NT2/D1 (cell line): ENCODE measurements at regions not wholly inside any gene's neighbourhood (a gene's known extent, or its start where the extent isn't known, plus 50 kb on each side); places are given as distances from the start of the nearest gene placed in this dataset.

Source experiments
- DNase-seq: peaks from one replicate; pipeline ENCODE4 v3.0.0-alpha.2; 2011; ENCODE audit warnings: low read depth, low spot score
- H3K27me3 ChIP-seq: 2 replicates; pipeline ENCODE4 v1.6.0; 2011; ENCODE audit warnings: mild to moderate bottlenecking; ENCODE audit not compliant: insufficient read length, insufficient read depth
- H3K36me3 ChIP-seq: 2 replicates; pipeline ENCODE4 v1.6.1; 2011; ENCODE audit warnings: mild to moderate bottlenecking, low read length, mixed read lengths; ENCODE audit not compliant: insufficient read depth, insufficient read length
- H3K4me1 ChIP-seq: 2 replicates; pipeline ENCODE4 v1.5.1; 2011; ENCODE audit not compliant: insufficient read depth, insufficient read length
- H3K4me3 ChIP-seq: 2 replicates; pipeline ENCODE4 v1.5.1; 2011; ENCODE audit warnings: low read depth; ENCODE audit not compliant: insufficient read length
- H3K9ac ChIP-seq: 2 replicates; pipeline ENCODE4 v1.6.0; 2011; ENCODE audit warnings: low read depth; ENCODE audit not compliant: insufficient read length
- H3K9me3 ChIP-seq: 2 replicates; pipeline ENCODE4 v1.5.1; 2011; ENCODE audit warnings: mild to moderate bottlenecking, low read length; ENCODE audit not compliant: insufficient read depth
- SUZ12 ChIP-seq: IDR thresholded peaks from 2 replicates; pipeline ENCODE4 v1.6.1; 2011; ENCODE audit not compliant: insufficient read length, insufficient read depth; ENCODE audit errors: extremely low read depth
- YY1 ChIP-seq: IDR thresholded peaks from 2 replicates; pipeline ENCODE4 v1.6.1; 2011; ENCODE audit not compliant: insufficient read length, insufficient read depth
- ZNF274 ChIP-seq: IDR thresholded peaks from 2 replicates; pipeline ENCODE4 v1.6.1; 2011; ENCODE audit warnings: mild to moderate bottlenecking, low read depth, low read length

- no peak overlapping the region for H3K9ac ChIP-seq
- H3K4me3 ChIP-seq, result no peak overlapping the region
- H3K4me1 ChIP-seq, result no peaks in the 10 kb centered on the region
- H3K36me3 ChIP-seq, result no peaks in the 10 kb centered on the region
- no peaks in the 10 kb centered on the region for H3K27me3 ChIP-seq
- no peaks in the 10 kb centered on the region for H3K9me3 ChIP-seq
- TF ChIP-seq YY1 (no peak), ZNF274 (no peak), SUZ12 (no peak)
- no peak for DNase-seq
Measured at GRCh38 chr3:46132565-46132964, 75.5 kb downstream of the CCR1 start.

GRCh38 chr3:46131884-46132450, 76.1 kb downstream of the CCR1 start:
- Histone ChIP-seq H3K9ac (no peak overlapping the region), H3K9me3 (no peaks in the 10 kb centered on the region), H3K4me3 (no peak overlapping the region), H3K27me3 (no peaks in the 10 kb centered on the region), H3K4me1 (no peaks in the 10 kb centered on the region), H3K36me3 (no peaks in the 10 kb centered on the region)
- no peak for DNase-seq
- no peak for TF ChIP-seq ZNF274
- TF ChIP-seq YY1, result no peak
- no peak for TF ChIP-seq SUZ12

DNA sequence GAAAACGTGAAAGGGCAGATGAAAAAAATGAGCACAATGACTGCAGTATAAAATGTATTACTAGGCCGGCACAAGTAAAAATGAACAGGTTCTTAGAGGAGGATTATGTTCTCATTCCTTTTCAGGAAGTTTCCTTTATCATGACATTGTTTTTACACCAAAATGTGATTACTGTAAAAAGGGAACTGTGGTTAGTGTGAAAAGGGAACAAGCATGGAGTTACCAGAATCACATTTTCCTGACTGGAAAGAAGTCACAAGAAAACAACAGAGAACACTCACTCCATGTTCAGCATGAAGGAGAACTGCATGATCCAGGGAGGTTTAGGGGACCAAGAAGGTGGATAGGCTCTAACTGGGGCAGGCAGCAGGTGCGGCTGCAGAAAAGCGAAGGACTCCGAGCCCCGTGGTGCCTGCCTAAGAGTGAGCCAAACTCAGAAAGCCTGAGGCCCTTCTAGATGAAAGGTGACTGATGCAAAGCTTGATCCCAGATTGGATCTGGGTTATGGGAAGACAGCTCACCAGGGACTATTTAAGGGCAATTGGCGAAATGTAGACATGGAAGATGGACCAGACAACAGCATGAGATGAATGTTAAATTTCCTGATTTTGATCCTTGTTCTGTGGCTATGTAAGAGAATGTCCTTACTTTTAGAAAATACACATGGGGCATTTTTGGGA, 77.3 kb downstream of the CCR1 start:
- no peaks in the 10 kb centered on the region for H3K27me3 ChIP-seq
- no peaks in the 10 kb centered on the region for H3K9me3 ChIP-seq
- no peak for TF ChIP-seq ZNF274
- TF ChIP-seq SUZ12, result no peak
- no peak for TF ChIP-seq YY1
- H3K36me3 ChIP-seq, result no peaks in the 10 kb centered on the region
- H3K9ac ChIP-seq, result no peak overlapping the region
- no peaks in the 10 kb centered on the region for H3K4me1 ChIP-seq
- no peak overlapping the region for H3K4me3 ChIP-seq
- no peak for DNase-seq

DNA sequence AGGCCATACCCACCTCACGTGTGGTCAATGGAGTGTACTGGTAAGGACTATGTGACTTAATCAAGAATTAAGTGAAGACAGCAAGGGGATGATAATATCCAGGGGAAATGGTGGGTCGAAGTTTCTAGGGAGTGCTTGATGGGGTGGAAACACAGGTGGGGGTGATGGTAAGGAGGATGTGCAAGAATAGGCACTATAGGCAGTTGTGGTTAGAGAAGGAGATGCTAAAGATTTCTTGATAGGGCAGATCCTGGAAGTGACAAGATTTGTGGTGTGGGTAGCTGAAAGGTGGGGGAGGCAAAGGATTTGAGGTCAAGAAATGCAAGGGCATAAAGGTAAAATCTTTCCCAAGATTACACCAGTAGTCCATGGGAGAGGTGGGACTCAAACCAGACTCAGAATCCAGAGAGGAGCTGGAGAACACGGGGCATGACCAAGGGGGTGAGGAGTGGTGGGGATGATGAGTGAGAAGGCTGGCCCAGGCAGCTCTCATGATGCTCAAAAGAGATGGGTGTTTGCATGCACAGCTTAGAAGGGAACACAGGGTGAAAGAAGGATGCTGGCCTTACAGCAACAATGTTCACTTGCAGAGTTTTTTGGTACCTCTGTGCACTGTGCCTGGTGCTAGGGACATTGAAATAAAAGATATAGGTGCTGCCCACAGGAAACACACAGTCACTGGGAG, 78.4 kb downstream of the CCR1 start:
- Histone ChIP-seq H3K4me1 (no peaks in the 10 kb centered on the region), H3K27me3 (no peaks in the 10 kb centered on the region), H3K4me3 (no peak overlapping the region), H3K36me3 (no peaks in the 10 kb centered on the region), H3K9me3 (no peaks in the 10 kb centered on the region), H3K9ac (no peak overlapping the region)
- DNase-seq, result no peak
- no peak for TF ChIP-seq YY1
- no peak for TF ChIP-seq SUZ12

GRCh38 chr3:46127503-46127902, 80.6 kb downstream of the CCR1 start:
- Histone ChIP-seq H3K9ac (no peak overlapping the region), H3K36me3 (no peaks in the 10 kb centered on the region), H3K9me3 (no peaks in the 10 kb centered on the region), H3K4me3 (no peak overlapping the region), H3K4me1 (no peaks in the 10 kb centered on the region), H3K27me3 (no peaks in the 10 kb centered on the region)
- TF ChIP-seq YY1, result no peak
- TF ChIP-seq ZNF274, result no peak
- TF ChIP-seq SUZ12, result no peak
- DNase-seq, result no peak

DNA sequence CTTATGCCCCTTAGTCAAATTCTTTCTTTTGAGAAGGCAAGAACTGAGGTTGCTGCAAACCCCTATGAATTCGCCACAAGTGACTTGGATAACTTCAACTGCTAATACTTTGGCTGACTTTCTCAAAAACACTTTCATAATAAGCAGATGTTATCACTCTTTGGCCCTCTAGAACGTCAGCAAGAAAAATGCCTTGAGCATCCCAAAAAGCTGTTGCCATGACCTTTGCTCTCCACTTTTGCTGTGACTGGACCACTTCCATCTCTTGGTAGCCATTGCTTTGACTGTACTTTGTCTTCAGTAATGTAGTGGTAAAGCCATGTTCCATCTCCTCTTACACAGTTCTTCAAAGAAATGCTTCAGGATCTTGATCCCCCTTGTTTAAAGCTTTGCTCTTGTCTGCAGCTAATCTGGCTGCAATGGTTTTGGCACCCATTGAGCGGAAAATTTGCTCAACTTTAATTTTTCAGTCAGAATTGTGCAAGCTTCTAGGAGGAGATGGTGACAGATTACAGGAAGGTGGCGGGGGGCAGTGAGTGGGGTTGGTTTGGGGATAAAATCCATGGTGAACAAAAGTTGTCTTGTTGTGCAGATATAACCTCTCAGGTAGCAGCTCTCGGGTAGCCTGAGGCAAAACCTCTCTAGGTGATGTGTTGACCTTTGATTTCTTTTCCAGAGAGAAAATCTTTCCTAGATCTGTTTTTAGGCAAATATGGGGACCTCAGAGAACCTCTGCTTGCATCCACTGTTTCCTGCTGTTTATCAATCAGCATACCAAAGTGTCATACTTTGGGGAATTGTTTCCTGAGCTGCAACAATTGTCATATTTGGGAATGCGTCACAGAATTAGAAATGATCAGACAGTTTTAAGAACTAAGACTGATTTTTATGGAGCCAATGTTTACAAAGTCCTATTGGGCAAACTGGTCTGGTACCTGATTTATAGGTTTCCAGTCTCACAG, 83.6 kb downstream of the CCR1 start:
- H3K9ac ChIP-seq, result no peak overlapping the region
- no peaks in the 10 kb centered on the region for H3K9me3 ChIP-seq
- no peaks in the 10 kb centered on the region for H3K4me1 ChIP-seq
- no peaks in the 10 kb centered on the region for H3K36me3 ChIP-seq
- DNase-seq, result no peak
- TF ChIP-seq ZNF274, result no peak
- no peak for TF ChIP-seq YY1
- TF ChIP-seq SUZ12, result no peak
- no peak overlapping the region for H3K4me3 ChIP-seq
- H3K27me3 ChIP-seq, result no peaks in the 10 kb centered on the region

- Histone ChIP-seq H3K27me3 (no peaks in the 10 kb centered on the region), H3K4me3 (no peak overlapping the region), H3K4me1 (no peaks in the 10 kb centered on the region), H3K9me3 (no peaks in the 10 kb centered on the region), H3K36me3 (no peaks in the 10 kb centered on the region), H3K9ac (no peak overlapping the region)
- no peak for DNase-seq
- TF ChIP-seq SUZ12 (no peak), YY1 (no peak), ZNF274 (no peak)
Measured at GRCh38 chr3:46123646-46124045, 84.5 kb downstream of the CCR1 start.
